Neural progenitor cell (in vitro differentiated cells): ENCODE measurements at regions not wholly inside any gene's neighbourhood (a gene's known extent, or its start where the extent isn't known, plus 50 kb on each side); places are given as distances from the start of the nearest gene placed in this dataset.

ENCODE experiments used
- DNase-seq: peaks from one replicate; pipeline ENCODE4 v3.0.0-alpha.2; 2016; ENCODE audit warnings: low spot score
- H2AFZ ChIP-seq: fragments of 200-600 bp; sonication (generic); replicated peaks from 2 replicates; pipeline ENCODE4 v1.6.1; 2016; ENCODE audit warnings: antibody characterized with exemption
- H3F3A ChIP-seq: fragments of 200-600 bp; sonication (generic); 2 replicates; pipeline ENCODE4 v1.6.1; 2016; ENCODE audit warnings: antibody characterized with exemption, low read depth
- H3K27ac ChIP-seq: fragments of 200-600 bp; sonication (generic); 2 replicates; pipeline ENCODE4 v1.5.1; 2016; ENCODE audit warnings: mild to moderate bottlenecking
- H3K27me3 ChIP-seq: fragments of 200-600 bp; sonication (generic); 2 replicates; pipeline ENCODE4 v1.6.1; 2016; ENCODE audit warnings: mild to moderate bottlenecking, moderate library complexity
- H3K36me3 ChIP-seq: fragments of 200-600 bp; sonication (generic); 2 replicates; pipeline ENCODE4 v1.5.1; 2016
- H3K4me1 ChIP-seq: fragments of 200-600 bp; sonication (generic); 2 replicates; pipeline ENCODE4 v1.6.1; 2016; ENCODE audit warnings: mixed run types
- H3K4me2 ChIP-seq: fragments of 200-600 bp; sonication (generic); 2 replicates; pipeline ENCODE4 v1.6.1; 2016
- H3K4me3 ChIP-seq: fragments of 200-600 bp; sonication (generic); 2 replicates; pipeline ENCODE4 v1.5.1; 2016
- H3K79me2 ChIP-seq: fragments of 200-600 bp; sonication (generic); 2 replicates; pipeline ENCODE4 v1.6.1; 2016; ENCODE audit warnings: low read depth
- H3K9ac ChIP-seq: fragments of 200-600 bp; sonication (generic); 2 replicates; pipeline ENCODE4 v1.6.1; 2016
- H3K9me3 ChIP-seq: fragments of 200-600 bp; sonication (generic); 2 replicates; pipeline ENCODE4 v1.5.1; 2016; ENCODE audit warnings: low read depth
- H4K20me1 ChIP-seq: fragments of 200-600 bp; sonication (generic); 2 replicates; pipeline ENCODE4 v1.6.1; 2016; ENCODE audit warnings: low read depth
- H3K27ac Mint-ChIP-seq: 3 replicates; pipeline ENCODE4 v1.8.0; 2021; ENCODE audit warnings: mixed read lengths
- H3K27me3 Mint-ChIP-seq: 2 replicates; pipeline ENCODE4 v1.8.0; 2022; ENCODE audit warnings: low read depth, mild to moderate bottlenecking, inconsistent platforms, moderate library complexity, mixed read lengths; ENCODE audit not compliant: insufficient read depth
- H3K36me3 Mint-ChIP-seq: 3 replicates; pipeline ENCODE4 v1.8.0; 2021; ENCODE audit warnings: mixed read lengths
- H3K4me1 Mint-ChIP-seq: 3 replicates; pipeline ENCODE4 v1.8.0; 2021; ENCODE audit warnings: mixed read lengths
- H3K4me3 Mint-ChIP-seq: 3 replicates; pipeline ENCODE4 v1.8.0; 2021; ENCODE audit warnings: mild to moderate bottlenecking, moderate library complexity, mixed read lengths
- H3K9me3 Mint-ChIP-seq: 3 replicates; pipeline ENCODE4 v1.8.0; 2020; ENCODE audit warnings: mixed read lengths
- EZH2 ChIP-seq: fragments of 200-600 bp; sonication (generic); IDR thresholded peaks from 2 replicates; pipeline ENCODE4 v1.6.1; 2017; ENCODE audit warnings: antibody characterized with exemption, mild to moderate bottlenecking, moderate library complexity
- EZH2phosphoT487 ChIP-seq: fragments of 200-600 bp; sonication (generic); IDR thresholded peaks from 2 replicates; pipeline ENCODE4 v1.6.1; 2017; ENCODE audit warnings: antibody characterized with exemption
- TF ChIP-seq, protein P1 (sequence below): fragments of 200-600 bp; sonication (generic); IDR thresholded peaks from 2 replicates; pipeline ENCODE4 v1.5.1; 2017; ENCODE audit warnings: antibody characterized with exemption, mild to moderate bottlenecking

DNA sequence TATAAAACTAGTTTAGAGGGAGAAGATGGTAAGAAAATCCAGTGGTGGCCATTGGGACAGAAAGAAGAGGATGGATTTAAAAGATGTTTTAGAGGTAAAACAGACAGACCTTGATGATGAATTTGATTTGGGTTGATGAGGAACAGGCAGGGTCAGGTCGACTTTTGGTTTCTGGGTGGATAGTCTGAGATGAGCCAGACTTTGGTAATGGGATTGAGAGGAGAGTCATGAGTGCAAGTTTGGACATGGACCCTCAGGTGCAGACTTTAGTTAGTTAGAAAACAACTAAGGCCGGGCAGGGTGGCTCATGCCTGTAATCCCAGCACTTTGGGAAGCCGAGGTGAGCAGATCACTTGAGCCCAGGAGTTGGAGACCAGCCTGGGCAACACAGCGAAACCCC lies 257.9 kb downstream of the MAFB start:
- H4K20me1 ChIP-seq, result no peaks in the 10 kb centered on the region
- Mint-ChIP-seq H3K27ac (no peak overlapping the region), H3K4me3 (no peak overlapping the region), H3K27me3 (peaks cover 4% of the 10 kb centered on the region), H3K4me1 (no peaks in the 10 kb centered on the region), H3K36me3 (no peaks in the 10 kb centered on the region), H3K9me3 (peaks cover 2% of the 10 kb centered on the region)
- H3K79me2 ChIP-seq, result no peaks in the 10 kb centered on the region
- H3K4me2 ChIP-seq, result no peak overlapping the region
- H3K4me1 ChIP-seq, result no peaks in the 10 kb centered on the region
- no peak overlapping the region for H2AFZ ChIP-seq
- no peaks in the 10 kb centered on the region for H3K27me3 ChIP-seq
- no peak overlapping the region for H3K4me3 ChIP-seq
- no peak for DNase-seq
- no peak overlapping the region for H3K27ac ChIP-seq
- H3K36me3 ChIP-seq, result no peaks in the 10 kb centered on the region
- no peaks in the 10 kb centered on the region for H3F3A ChIP-seq
- H3K9me3 ChIP-seq, result no peaks in the 10 kb centered on the region
- no peak for TF ChIP-seq EZH2
- TF ChIP-seq EZH2phosphoT487, result no peak
- TF ChIP-seq, protein P1, sequence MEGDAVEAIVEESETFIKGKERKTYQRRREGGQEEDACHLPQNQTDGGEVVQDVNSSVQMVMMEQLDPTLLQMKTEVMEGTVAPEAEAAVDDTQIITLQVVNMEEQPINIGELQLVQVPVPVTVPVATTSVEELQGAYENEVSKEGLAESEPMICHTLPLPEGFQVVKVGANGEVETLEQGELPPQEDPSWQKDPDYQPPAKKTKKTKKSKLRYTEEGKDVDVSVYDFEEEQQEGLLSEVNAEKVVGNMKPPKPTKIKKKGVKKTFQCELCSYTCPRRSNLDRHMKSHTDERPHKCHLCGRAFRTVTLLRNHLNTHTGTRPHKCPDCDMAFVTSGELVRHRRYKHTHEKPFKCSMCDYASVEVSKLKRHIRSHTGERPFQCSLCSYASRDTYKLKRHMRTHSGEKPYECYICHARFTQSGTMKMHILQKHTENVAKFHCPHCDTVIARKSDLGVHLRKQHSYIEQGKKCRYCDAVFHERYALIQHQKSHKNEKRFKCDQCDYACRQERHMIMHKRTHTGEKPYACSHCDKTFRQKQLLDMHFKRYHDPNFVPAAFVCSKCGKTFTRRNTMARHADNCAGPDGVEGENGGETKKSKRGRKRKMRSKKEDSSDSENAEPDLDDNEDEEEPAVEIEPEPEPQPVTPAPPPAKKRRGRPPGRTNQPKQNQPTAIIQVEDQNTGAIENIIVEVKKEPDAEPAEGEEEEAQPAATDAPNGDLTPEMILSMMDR, result no peak
- no peak overlapping the region for H3K9ac ChIP-seq

DNA sequence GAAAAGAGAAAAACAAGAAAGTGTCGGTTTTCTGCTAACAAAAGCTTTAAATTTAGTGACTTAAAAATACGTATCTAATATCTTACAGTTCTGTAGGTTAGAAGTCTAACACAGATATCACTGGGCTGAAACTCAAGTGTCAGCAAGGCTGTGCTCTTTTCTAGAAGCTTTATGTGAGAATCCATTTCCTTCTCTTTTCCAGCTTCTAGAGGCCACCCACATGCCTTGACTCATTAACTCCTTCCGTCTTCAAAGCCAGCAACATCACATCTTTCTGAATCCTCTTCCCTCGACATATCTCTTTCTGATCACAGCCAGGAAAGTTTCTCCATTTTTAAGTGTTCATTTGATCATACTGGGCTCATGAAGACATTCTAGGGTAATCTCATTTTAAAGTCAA lies 262.0 kb downstream of the MAFB start:
- Mint-ChIP-seq H3K27ac (no peak overlapping the region), H3K9me3 (peaks cover 2% of the 10 kb centered on the region), H3K4me1 (no peaks in the 10 kb centered on the region), H3K36me3 (no peaks in the 10 kb centered on the region), H3K27me3 (peaks cover 4% of the 10 kb centered on the region), H3K4me3 (no peak overlapping the region)
- Histone ChIP-seq H3K9ac (no peak overlapping the region), H3K36me3 (no peaks in the 10 kb centered on the region), H3K4me3 (no peak overlapping the region), H4K20me1 (no peaks in the 10 kb centered on the region), H3K27me3 (no peaks in the 10 kb centered on the region), H3K27ac (no peak overlapping the region), H2AFZ (no peak overlapping the region), H3K4me1 (no peaks in the 10 kb centered on the region), H3F3A (no peaks in the 10 kb centered on the region), H3K4me2 (no peak overlapping the region), H3K79me2 (no peaks in the 10 kb centered on the region), H3K9me3 (no peaks in the 10 kb centered on the region)
- TF ChIP-seq EZH2, result no peak
- no peak for TF ChIP-seq EZH2phosphoT487
- TF ChIP-seq, protein P1, result no peak
- DNase-seq, result no peak

DNA sequence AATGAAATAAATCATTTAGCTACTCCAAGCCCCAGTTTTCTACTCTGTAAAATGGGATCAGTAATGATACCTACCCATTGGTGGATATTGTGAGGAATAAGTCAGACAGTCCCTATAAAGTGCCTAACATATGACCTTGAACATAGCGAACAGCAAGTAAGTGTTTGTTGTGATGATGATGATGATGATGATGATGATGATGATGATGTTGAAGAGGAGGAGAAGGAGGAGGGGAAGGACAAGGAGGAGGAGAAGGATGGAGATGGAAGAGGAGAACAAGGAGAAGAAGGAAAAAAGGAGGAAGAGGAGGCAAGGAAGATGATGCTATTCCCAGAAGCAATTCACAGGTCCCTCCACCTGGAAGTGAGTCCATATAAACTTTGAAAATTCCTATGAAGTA lies 264.3 kb downstream of the MAFB start:
- no peaks in the 10 kb centered on the region for H4K20me1 ChIP-seq
- H3K4me2 ChIP-seq, result no peak overlapping the region
- H3K79me2 ChIP-seq, result no peaks in the 10 kb centered on the region
- H3K9me3 Mint-ChIP-seq, result peaks cover 2% of the 10 kb centered on the region
- no peak for DNase-seq
- H3K36me3 ChIP-seq, result no peaks in the 10 kb centered on the region
- H3K9me3 ChIP-seq, result no peaks in the 10 kb centered on the region
- TF ChIP-seq EZH2phosphoT487, result no peak
- TF ChIP-seq, protein P1, result no peak
- H3K4me3 ChIP-seq, result no peak overlapping the region
- no peaks in the 10 kb centered on the region for H3K36me3 Mint-ChIP-seq
- no peaks in the 10 kb centered on the region for H3F3A ChIP-seq
- no peaks in the 10 kb centered on the region for H3K27me3 ChIP-seq
- H3K4me1 ChIP-seq, result no peaks in the 10 kb centered on the region
- H3K27ac ChIP-seq, result no peak overlapping the region
- no peaks in the 10 kb centered on the region for H3K4me1 Mint-ChIP-seq
- peaks cover 4% of the 10 kb centered on the region for H3K27me3 Mint-ChIP-seq
- no peak overlapping the region for H3K4me3 Mint-ChIP-seq
- no peak overlapping the region for H2AFZ ChIP-seq
- H3K27ac Mint-ChIP-seq, result no peak overlapping the region
- H3K9ac ChIP-seq, result no peak overlapping the region

DNA sequence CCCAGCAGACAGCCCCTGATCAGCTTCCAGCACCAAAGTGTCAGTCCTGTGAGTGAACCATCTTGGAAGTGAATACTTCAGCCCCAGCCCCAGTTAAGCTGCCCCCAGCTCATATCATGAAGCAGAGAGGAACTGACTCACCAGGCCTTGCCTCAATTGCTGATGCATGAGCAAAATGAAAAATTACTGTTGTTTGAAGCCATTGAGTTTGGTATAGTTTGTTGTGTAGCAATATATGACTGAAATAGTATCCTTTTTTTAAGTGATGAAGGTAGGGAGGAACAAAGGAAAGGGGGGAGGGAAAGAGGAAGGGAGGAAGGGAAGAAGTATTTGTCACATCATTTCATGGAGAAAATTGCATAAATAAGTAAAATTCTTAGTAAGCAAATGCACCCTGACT lies 266.4 kb downstream of the MAFB start:
- H3K9me3 Mint-ChIP-seq, result no peaks in the 10 kb centered on the region
- no peaks in the 10 kb centered on the region for H3K36me3 Mint-ChIP-seq
- TF ChIP-seq EZH2, result no peak
- no peak for TF ChIP-seq EZH2phosphoT487
- TF ChIP-seq, protein P1, result no peak
- no peak overlapping the region for H3K27ac Mint-ChIP-seq
- Histone ChIP-seq H3K9me3 (no peaks in the 10 kb centered on the region), H3K36me3 (no peaks in the 10 kb centered on the region), H2AFZ (no peak overlapping the region), H3K4me2 (no peak overlapping the region), H3K27me3 (no peaks in the 10 kb centered on the region), H3K27ac (no peak overlapping the region), H3K4me3 (no peak overlapping the region), H3K79me2 (no peaks in the 10 kb centered on the region), H3K4me1 (no peaks in the 10 kb centered on the region), H4K20me1 (no peaks in the 10 kb centered on the region), H3F3A (no peaks in the 10 kb centered on the region), H3K9ac (no peak overlapping the region)
- no peaks in the 10 kb centered on the region for H3K27me3 Mint-ChIP-seq
- H3K4me1 Mint-ChIP-seq, result no peaks in the 10 kb centered on the region
- no peak for DNase-seq
- no peak overlapping the region for H3K4me3 Mint-ChIP-seq
